Endothelial cell of umbilical vein (primary cell): ENCODE measurements at regions not wholly inside any gene's neighbourhood (a gene's known extent, or its start where the extent isn't known, plus 50 kb on each side); places are given as distances from the start of the nearest gene placed in this dataset.

Source experiments
- EZH2 ChIP-seq: IDR thresholded peaks from 2 replicates; pipeline ENCODE4 v1.6.1; 2012; ENCODE audit warnings: borderline replicate concordance, low read depth, mild to moderate bottlenecking, moderate library complexity, low read length, inconsistent platforms; ENCODE audit not compliant: severe bottlenecking
- POLR2A ChIP-seq: IDR thresholded peaks from 2 replicates; pipeline ENCODE4 v1.6.1; 2012; ENCODE audit warnings: low read depth, mild to moderate bottlenecking, control low read depth, low read length
- TF ChIP-seq, protein P1 (sequence below), 2 donors: IDR thresholded peaks; 1 replicate in 1 of 2; 2 replicates in 1 of 2; pipeline ENCODE4 v1.5.1; 2011; ENCODE audit warnings: low read length in 2 of 2, mild to moderate bottlenecking in 2 of 2, moderate library complexity in 2 of 2, control low read depth in 1 of 2, inconsistent platforms in 1 of 2, low read depth in 1 of 2; ENCODE audit not compliant: insufficient read depth in 1 of 2; ENCODE audit errors: extremely low read depth in 1 of 2

DNA sequence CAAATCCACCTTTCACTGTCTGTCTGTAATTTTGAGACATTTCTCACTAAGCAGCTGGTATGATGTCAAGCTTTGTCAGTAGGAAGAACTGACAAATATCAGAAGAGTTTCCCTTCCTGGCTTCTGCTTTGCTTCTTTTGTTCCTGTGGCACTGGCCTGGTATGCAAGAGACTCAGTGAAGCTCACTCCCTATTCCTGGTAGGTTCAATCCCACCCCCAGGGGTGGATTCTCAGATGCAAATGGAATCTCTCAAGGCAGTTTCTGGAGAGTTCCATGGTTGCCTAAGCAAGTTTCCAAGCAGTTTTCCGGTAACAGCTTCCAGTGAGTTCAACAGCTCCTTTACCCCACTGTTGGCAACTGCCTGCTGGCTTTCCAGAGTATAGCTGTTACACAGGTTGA is 683.4 kb downstream of the PTPRC start:
- TF ChIP-seq, protein P1, sequence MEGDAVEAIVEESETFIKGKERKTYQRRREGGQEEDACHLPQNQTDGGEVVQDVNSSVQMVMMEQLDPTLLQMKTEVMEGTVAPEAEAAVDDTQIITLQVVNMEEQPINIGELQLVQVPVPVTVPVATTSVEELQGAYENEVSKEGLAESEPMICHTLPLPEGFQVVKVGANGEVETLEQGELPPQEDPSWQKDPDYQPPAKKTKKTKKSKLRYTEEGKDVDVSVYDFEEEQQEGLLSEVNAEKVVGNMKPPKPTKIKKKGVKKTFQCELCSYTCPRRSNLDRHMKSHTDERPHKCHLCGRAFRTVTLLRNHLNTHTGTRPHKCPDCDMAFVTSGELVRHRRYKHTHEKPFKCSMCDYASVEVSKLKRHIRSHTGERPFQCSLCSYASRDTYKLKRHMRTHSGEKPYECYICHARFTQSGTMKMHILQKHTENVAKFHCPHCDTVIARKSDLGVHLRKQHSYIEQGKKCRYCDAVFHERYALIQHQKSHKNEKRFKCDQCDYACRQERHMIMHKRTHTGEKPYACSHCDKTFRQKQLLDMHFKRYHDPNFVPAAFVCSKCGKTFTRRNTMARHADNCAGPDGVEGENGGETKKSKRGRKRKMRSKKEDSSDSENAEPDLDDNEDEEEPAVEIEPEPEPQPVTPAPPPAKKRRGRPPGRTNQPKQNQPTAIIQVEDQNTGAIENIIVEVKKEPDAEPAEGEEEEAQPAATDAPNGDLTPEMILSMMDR (IDR thresholded peaks at IDR 0.05; ENCODE audit: extremely low read depth in 1 of 2, insufficient read depth in 1 of 2, low read depth in 1 of 2, low read length in 2 of 2): no peak
- no peak for TF ChIP-seq EZH2
- TF ChIP-seq POLR2A: no peak
